ENCODE measurements at regions not wholly inside any gene's neighbourhood (a gene's known extent, or its start where the extent isn't known, plus 50 kb on each side); places are given as distances from the start of the nearest gene placed in this dataset.
"Not testable (repeated sequence)": the region's sequence is repeated elsewhere in the genome, so short reads cannot be mapped to it uniquely, and the experiment has no call there.

GRCh38 chr2:21854938-21855337 is 731.2 kb downstream of the TDRD15 start:
- Mint-ChIP-seq H3K4me1 (ENCODE audit: low read depth) (no peaks in the 10 kb centered on the region), H3K4me3 (no peak overlapping the region), H3K36me3 (ENCODE audit: low read depth) (no peaks in the 10 kb centered on the region), H3K27me3 (no peaks in the 10 kb centered on the region), H3K9me3 (peaks cover 7% of the 10 kb centered on the region), H3K27ac (no peak overlapping the region)
- DNase-seq, result no peak

GRCh38 chr2:21856708-21857107 is 732.9 kb downstream of the TDRD15 start:
- peaks cover 5% of the 10 kb centered on the region for H3K9me3 Mint-ChIP-seq
- H3K4me1 Mint-ChIP-seq (ENCODE audit: low read depth), result no peaks in the 10 kb centered on the region
- no peak overlapping the region for H3K4me3 Mint-ChIP-seq
- no peaks in the 10 kb centered on the region for H3K27me3 Mint-ChIP-seq
- no peaks in the 10 kb centered on the region for H3K36me3 Mint-ChIP-seq (ENCODE audit: low read depth)
- no peak for DNase-seq
- H3K27ac Mint-ChIP-seq, result no peak overlapping the region

- H3K36me3 Mint-ChIP-seq (ENCODE audit: low read depth), result no peaks in the 10 kb centered on the region
- H3K4me1 Mint-ChIP-seq (ENCODE audit: low read depth), result no peaks in the 10 kb centered on the region
- H3K27ac Mint-ChIP-seq, result no peak overlapping the region
- no peak overlapping the region for H3K4me3 Mint-ChIP-seq
- no peaks in the 10 kb centered on the region for H3K27me3 Mint-ChIP-seq
- no peak for DNase-seq
- peaks cover 9% of the 10 kb centered on the region for H3K9me3 Mint-ChIP-seq
These were observed 737.1 kb downstream of the TDRD15 start for GRCh38 chr2:21860907-21861306.

DNA sequence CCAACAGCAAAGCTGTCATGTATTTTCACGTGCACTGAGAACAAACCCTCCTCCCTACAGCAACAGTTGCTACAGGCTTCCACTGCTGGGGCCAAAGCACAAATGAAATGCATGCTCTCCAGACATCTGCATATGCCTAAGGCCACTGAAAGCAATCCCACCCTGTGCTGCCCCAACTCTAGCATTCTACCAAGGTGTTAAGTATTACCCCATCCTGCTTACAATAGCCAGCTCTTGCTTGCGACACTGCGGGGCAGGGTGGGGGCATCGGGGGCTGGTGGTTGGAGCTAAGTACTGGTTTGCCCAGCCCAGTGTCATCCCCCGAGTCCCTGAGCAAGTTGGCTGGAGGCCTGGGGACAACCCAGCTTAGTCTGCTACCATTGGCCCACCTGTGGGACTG is 742.5 kb downstream of the TDRD15 start:
- Mint-ChIP-seq H3K4me3 (no peak overlapping the region), H3K27ac (no peak overlapping the region), H3K4me1 (ENCODE audit: low read depth) (no peaks in the 10 kb centered on the region), H3K9me3 (peaks cover 12% of the 10 kb centered on the region), H3K36me3 (ENCODE audit: low read depth) (no peaks in the 10 kb centered on the region), H3K27me3 (no peaks in the 10 kb centered on the region)
- no peak for DNase-seq

GRCh38 chr2:21887881-21888280 is 764.1 kb downstream of the TDRD15 start:
- DNase-seq, result no peak
- H3K27ac Mint-ChIP-seq, result no peak overlapping the region
- H3K36me3 Mint-ChIP-seq (ENCODE audit: low read depth), result no peaks in the 10 kb centered on the region
- no peaks in the 10 kb centered on the region for H3K27me3 Mint-ChIP-seq
- peaks cover 20% of the 10 kb centered on the region for H3K9me3 Mint-ChIP-seq
- no peaks in the 10 kb centered on the region for H3K4me1 Mint-ChIP-seq (ENCODE audit: low read depth)
- H3K4me3 Mint-ChIP-seq, result no peak overlapping the region

DNA sequence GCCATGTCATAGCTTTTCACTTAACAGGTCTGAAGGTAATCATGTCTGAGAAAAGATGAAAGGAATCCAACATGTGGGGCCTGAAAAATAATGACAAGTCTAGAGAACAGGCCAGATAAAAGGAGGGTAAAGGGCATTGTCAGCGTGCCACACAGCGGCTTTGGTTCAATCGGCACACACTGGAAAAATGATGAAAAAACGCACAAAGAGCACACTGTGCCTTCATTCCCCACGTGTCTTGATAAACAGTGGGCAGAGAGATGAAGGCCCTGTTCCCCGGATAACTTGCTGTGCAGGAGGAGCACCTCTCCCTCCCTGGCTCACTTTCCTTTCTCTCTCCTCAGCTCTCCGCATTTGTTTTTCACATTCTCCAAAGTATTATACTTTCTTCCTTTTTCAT is 766.3 kb downstream of the TDRD15 start:
- Mint-ChIP-seq H3K4me3 (no peak overlapping the region), H3K9me3 (peaks cover 15% of the 10 kb centered on the region), H3K27me3 (no peaks in the 10 kb centered on the region), H3K36me3 (ENCODE audit: low read depth) (no peaks in the 10 kb centered on the region), H3K4me1 (ENCODE audit: low read depth) (no peaks in the 10 kb centered on the region), H3K27ac (no peak overlapping the region)
- no peak for DNase-seq

DNA sequence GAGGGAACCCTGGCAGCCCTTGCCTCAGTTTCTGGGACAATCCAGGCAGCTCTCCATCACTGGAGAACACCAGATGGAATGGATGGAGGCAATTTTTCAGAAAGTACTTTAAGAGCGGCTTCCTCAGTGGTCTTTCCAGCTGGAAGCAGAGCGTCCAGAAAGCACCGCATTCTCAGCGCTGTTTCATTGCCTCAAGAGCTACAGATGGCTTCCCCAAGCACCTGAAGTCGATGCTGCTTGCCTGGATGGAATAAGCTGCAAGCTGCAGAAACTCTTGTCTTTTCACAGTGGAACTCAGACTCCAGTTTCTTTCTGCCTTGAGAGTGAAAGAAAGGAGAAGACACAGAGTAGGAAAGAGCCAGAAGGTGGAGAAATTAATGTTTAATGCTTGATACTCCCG is 766.9 kb downstream of the TDRD15 start:
- Mint-ChIP-seq H3K9me3 (peaks cover 12% of the 10 kb centered on the region), H3K36me3 (ENCODE audit: low read depth) (no peaks in the 10 kb centered on the region), H3K4me1 (ENCODE audit: low read depth) (no peaks in the 10 kb centered on the region), H3K27ac (no peak overlapping the region), H3K27me3 (no peaks in the 10 kb centered on the region), H3K4me3 (no peak overlapping the region)
- DNase-seq, result no peak

DNA sequence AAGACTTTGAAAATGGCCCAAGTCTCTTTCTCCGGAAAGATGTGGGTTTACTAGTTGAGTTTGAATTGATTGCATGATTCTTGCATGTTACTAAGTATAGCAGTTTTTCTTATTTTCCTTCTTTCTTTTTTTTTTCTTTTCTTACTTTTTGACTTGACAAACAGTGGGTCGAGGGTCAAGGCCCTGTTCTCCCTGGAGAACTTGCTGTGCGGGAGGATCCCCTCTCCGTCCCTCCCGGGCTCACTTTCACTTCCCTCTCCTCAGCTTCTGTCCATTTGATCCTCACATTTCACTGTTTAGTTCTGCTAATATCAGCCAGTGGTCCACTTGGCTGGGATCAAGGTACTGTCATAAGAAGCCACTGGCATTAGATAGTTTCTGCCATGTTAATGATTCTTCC is 767.4 kb downstream of the TDRD15 start:
- no peaks in the 10 kb centered on the region for H3K36me3 Mint-ChIP-seq (ENCODE audit: low read depth)

DNA sequence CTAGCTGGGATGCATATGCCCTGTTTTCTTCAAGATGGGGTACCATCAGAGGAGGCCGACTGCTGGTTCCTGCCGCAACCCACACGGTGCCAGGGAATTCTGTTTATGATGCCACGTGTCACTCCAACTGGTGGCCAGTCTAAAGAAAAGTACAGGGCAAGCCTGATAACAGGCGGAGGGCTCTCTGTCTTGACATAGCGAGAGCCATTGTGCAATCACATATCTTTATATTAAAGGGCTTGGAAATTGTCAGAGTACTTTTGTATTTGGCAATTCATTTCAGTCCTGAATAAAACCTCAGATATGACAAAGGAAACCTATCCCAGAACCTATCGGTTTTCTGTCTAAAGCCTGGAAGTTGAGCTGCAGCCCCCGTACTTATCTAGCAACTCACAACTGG is 768.4 kb downstream of the TDRD15 start:
- H3K4me1 Mint-ChIP-seq (ENCODE audit: low read depth), result no peaks in the 10 kb centered on the region
- no peaks in the 10 kb centered on the region for H3K27me3 Mint-ChIP-seq
- peaks cover 6% of the 10 kb centered on the region for H3K9me3 Mint-ChIP-seq
- H3K27ac Mint-ChIP-seq, result no peak overlapping the region
- H3K36me3 Mint-ChIP-seq (ENCODE audit: low read depth), result no peaks in the 10 kb centered on the region
- H3K4me3 Mint-ChIP-seq, result no peak overlapping the region
- DNase-seq, result no peak

More for the DNA sequence above, 767.4 kb downstream of the TDRD15 start:
- no peak for DNase-seq
- Mint-ChIP-seq H3K4me3 (no peak overlapping the region), H3K9me3 (peaks cover 9% of the 10 kb centered on the region), H3K27me3 (no peaks in the 10 kb centered on the region), H3K27ac (no peak overlapping the region), H3K4me1 (ENCODE audit: low read depth) (no peaks in the 10 kb centered on the region)

DNA sequence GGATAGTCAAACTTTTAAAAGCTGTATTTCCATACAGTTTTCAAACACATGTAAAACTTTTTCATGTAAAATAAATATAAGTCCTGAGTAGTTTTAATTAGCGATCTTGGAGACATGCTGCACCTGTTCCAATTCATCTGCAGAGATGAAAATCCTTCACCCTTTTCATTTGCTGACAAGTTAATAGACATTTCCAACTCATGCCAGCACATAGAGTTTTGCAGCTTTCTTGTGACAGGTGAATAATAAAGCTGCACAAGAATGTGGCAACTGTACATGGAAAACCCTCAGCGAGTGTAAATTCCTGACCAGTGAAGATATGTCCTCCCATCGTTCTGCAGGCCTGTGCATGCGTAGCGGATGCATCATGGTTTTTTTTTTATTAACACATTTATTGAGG is 771.4 kb downstream of the TDRD15 start:
- no peak for DNase-seq
- H3K27me3 Mint-ChIP-seq, result no peaks in the 10 kb centered on the region
- no peaks in the 10 kb centered on the region for H3K4me1 Mint-ChIP-seq (ENCODE audit: low read depth)

GRCh38 chr2:21908712-21909380 is 785.1 kb downstream of the TDRD15 start:
- H3K4me3 Mint-ChIP-seq; H3K9me3 Mint-ChIP-seq; H3K27ac Mint-ChIP-seq; H3K27me3 Mint-ChIP-seq; H3K4me1 Mint-ChIP-seq (ENCODE audit: low read depth); DNase-seq; H3K36me3 Mint-ChIP-seq (ENCODE audit: low read depth): not testable (repeated sequence)

More for the DNA sequence above, 771.4 kb downstream of the TDRD15 start:
- no peak overlapping the region for H3K27ac Mint-ChIP-seq
- peaks cover 6% of the 10 kb centered on the region for H3K9me3 Mint-ChIP-seq
- H3K4me3 Mint-ChIP-seq, result no peak overlapping the region
- no peaks in the 10 kb centered on the region for H3K36me3 Mint-ChIP-seq (ENCODE audit: low read depth)

DNA sequence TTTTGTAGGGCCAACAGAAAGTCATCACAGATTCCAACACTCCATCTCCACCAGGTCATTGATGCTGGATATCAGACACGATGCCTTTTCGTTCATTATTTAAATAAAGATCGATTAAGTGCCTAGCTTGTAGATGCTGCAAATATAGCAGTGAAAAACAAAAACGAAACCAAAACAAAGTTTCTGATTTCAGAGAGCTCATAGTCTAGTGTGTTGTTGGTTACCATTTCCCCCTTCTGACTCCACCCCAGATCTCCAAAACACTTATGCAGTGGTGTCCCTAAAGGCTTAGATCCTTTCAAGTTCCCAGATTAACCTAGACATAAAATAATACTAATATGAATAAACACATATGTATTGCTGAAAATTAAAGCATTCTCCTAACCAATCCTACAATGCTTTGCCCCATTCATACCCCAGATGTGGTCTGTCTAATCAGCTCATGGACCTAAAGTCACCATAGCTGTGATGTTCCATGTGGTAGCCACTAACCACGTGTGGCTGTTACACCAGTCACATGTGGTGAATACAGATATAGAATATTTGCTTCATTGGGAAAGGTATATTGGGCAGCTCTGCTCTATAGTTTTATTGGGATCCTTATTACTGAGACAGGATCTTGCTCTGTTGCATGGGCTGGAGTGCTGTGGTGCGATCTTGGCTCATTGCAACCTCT is 787.2 kb downstream of the TDRD15 start:
- H3K9me3 Mint-ChIP-seq, result peaks cover 13% of the 10 kb centered on the region
- no peaks in the 10 kb centered on the region for H3K4me1 Mint-ChIP-seq (ENCODE audit: low read depth)
- no peak overlapping the region for H3K4me3 Mint-ChIP-seq
- H3K27ac Mint-ChIP-seq, result no peak overlapping the region
- H3K36me3 Mint-ChIP-seq (ENCODE audit: low read depth), result no peaks in the 10 kb centered on the region
- no peak for DNase-seq
- no peaks in the 10 kb centered on the region for H3K27me3 Mint-ChIP-seq

GRCh38 chr2:21912405-21912804 is 788.6 kb downstream of the TDRD15 start:
- no peaks in the 10 kb centered on the region for H3K27me3 Mint-ChIP-seq
- no peak overlapping the region for H3K27ac Mint-ChIP-seq
- no peaks in the 10 kb centered on the region for H3K4me1 Mint-ChIP-seq (ENCODE audit: low read depth)
- DNase-seq, result no peak
- H3K9me3 Mint-ChIP-seq, result peaks cover 16% of the 10 kb centered on the region
- H3K36me3 Mint-ChIP-seq (ENCODE audit: low read depth), result no peaks in the 10 kb centered on the region
- no peak overlapping the region for H3K4me3 Mint-ChIP-seq

- H3K4me3 Mint-ChIP-seq, result no peak overlapping the region
- no peak for DNase-seq
- H3K9me3 Mint-ChIP-seq, result peaks cover 16% of the 10 kb centered on the region
- H3K27me3 Mint-ChIP-seq, result no peaks in the 10 kb centered on the region
- no peak overlapping the region for H3K27ac Mint-ChIP-seq
- H3K4me1 Mint-ChIP-seq (ENCODE audit: low read depth), result no peaks in the 10 kb centered on the region
- no peaks in the 10 kb centered on the region for H3K36me3 Mint-ChIP-seq (ENCODE audit: low read depth)
These were observed 791.4 kb downstream of the TDRD15 start for GRCh38 chr2:21915201-21915600.

- Mint-ChIP-seq H3K36me3 (ENCODE audit: low read depth) (no peaks in the 10 kb centered on the region), H3K9me3 (peaks cover 16% of the 10 kb centered on the region), H3K27me3 (no peaks in the 10 kb centered on the region), H3K4me1 (ENCODE audit: low read depth) (no peaks in the 10 kb centered on the region), H3K4me3 (no peak overlapping the region), H3K27ac (no peak overlapping the region)
- DNase-seq, result no peak
These were observed 793.3 kb downstream of the TDRD15 start for GRCh38 chr2:21916934-21917522.

Measured in activated T-cell treated with anti-CD3 and anti-CD28 coated beads, Interleukin-2, amount 50 U/mL, for 24 hours (primary cell).